H1 (cell line): ENCODE measurements at regions not wholly inside any gene's neighbourhood (a gene's known extent, or its start where the extent isn't known, plus 50 kb on each side); places are given as distances from the start of the nearest gene placed in this dataset.

Source experiments
- CTCF ChIA-PET: fragments of 300-600 bp; sonication (Branson Sonifier 250); formaldehyde crosslinking; loops from one replicate; lab custom pipeline; 2021; ENCODE audit not compliant: partially characterized antibody; lab: Charles Lee
- POLR2A ChIA-PET: fragments of 300-600 bp; sonication (Branson Sonifier 250); formaldehyde crosslinking; loops from one replicate; lab custom pipeline; 2021; ENCODE audit warnings: inconsistent platforms; ENCODE audit not compliant: partially characterized antibody; lab: Charles Lee
- DNase-seq, 2 experiments: peaks; one replicate each; pipeline versions ENCODE4 v3.0.0 to v3.0.0-alpha.2; 2010 to 2022; ENCODE audit warnings: low spot score in 2 of 2, low read depth in 1 of 2, mixed read lengths in 1 of 2
- FAIRE-seq: peaks from 2 replicates; lab custom pipeline; 2011; peaks lifted over from hg19 to GRCh38; lab: Jason Lieb, UNC
- H2AFZ ChIP-seq: 2 replicates; pipeline ENCODE4 v1.8.1; 2012; ENCODE audit warnings: low read length, inconsistent platforms
- H2AK5ac ChIP-seq: 2 replicates; pipeline ENCODE4 v1.6.1; 2013; ENCODE audit warnings: low read depth, low read length
- H2BK120ac ChIP-seq: replicated peaks from 2 replicates; pipeline ENCODE3; 2013; ENCODE audit warnings: low read depth, low read length, inconsistent platforms
- H2BK12ac ChIP-seq: 2 replicates; pipeline ENCODE4 v1.6.1; 2013; ENCODE audit warnings: low read depth, low read length
- H2BK15ac ChIP-seq: 2 replicates; pipeline ENCODE4 v1.6.1; 2013; ENCODE audit warnings: low read length
- H2BK20ac ChIP-seq: 2 replicates; pipeline ENCODE4 v1.6.1; 2013; ENCODE audit warnings: low read length
- H2BK5ac ChIP-seq: 2 replicates; pipeline ENCODE4 v1.6.1; 2013; ENCODE audit warnings: low read depth, low read length
- H3K14ac ChIP-seq: 2 replicates; pipeline ENCODE4 v1.6.1; 2013; ENCODE audit warnings: inconsistent platforms; ENCODE audit not compliant: insufficient read length
- H3K18ac ChIP-seq: 2 replicates; pipeline ENCODE4 v1.6.1; 2013; ENCODE audit warnings: low read length; ENCODE audit errors: extremely low read depth
- H3K23ac ChIP-seq: 2 replicates; pipeline ENCODE4 v1.6.1; 2013; ENCODE audit warnings: inconsistent platforms; ENCODE audit not compliant: insufficient read length
- H3K23me2 ChIP-seq: 2 replicates; pipeline ENCODE4 v1.6.1; 2013; ENCODE audit warnings: low read depth, low read length
- H3K27ac ChIP-seq: 2 replicates; pipeline ENCODE4 v1.6.1; 2011; ENCODE audit warnings: low read depth, low read length, inconsistent platforms
- H3K27me3 ChIP-seq, 4 experiments: replicated peaks in 1 of 4; 1 replicate in 1 of 4; 2 replicates in 3 of 4; pipeline versions ENCODE4 v1.6.1 to v1.8.1; 2011 to 2013; ENCODE audit warnings: low read length in 3 of 4, mild to moderate bottlenecking in 3 of 4, inconsistent platforms in 2 of 4, mixed read lengths in 2 of 4, moderate library complexity in 1 of 4; ENCODE audit not compliant: control insufficient read depth in 3 of 4, insufficient read depth in 3 of 4; ENCODE audit errors: extremely low read depth in 1 of 4
- H3K36me3 ChIP-seq, 4 experiments: 2 replicates each; pipeline versions ENCODE4 v1.6.1 to v1.8.1; 2011 to 2013; ENCODE audit warnings: mild to moderate bottlenecking in 4 of 4, low read length in 3 of 4, moderate library complexity in 2 of 4, control low read depth in 1 of 4, inconsistent platforms in 1 of 4; ENCODE audit not compliant: insufficient read depth in 4 of 4, control insufficient read depth in 2 of 4
- H3K4ac ChIP-seq: replicated peaks from 2 replicates; pipeline ENCODE3; 2013; ENCODE audit warnings: low read length, low read depth, mixed read lengths, inconsistent platforms; ENCODE audit not compliant: insufficient read length
- H3K4me1 ChIP-seq, 4 experiments: replicated peaks in 1 of 4; 1 replicate in 1 of 4; 2 replicates in 3 of 4; pipeline versions ENCODE4 v1.6.1 to v1.8.1; 2011 to 2013; ENCODE audit warnings: low read length in 3 of 4, inconsistent platforms in 2 of 4, mixed read lengths in 1 of 4; ENCODE audit not compliant: insufficient read depth in 4 of 4, control insufficient read depth in 3 of 4
- H3K4me2 ChIP-seq, 2 experiments: 2 replicates each; pipeline versions ENCODE4 v1.6.1 to v1.8.1; 2011 to 2013; ENCODE audit warnings: low read depth in 2 of 2, low read length in 2 of 2, control low read depth in 1 of 2, inconsistent platforms in 1 of 2, mild to moderate bottlenecking in 1 of 2; ENCODE audit not compliant: insufficient read depth in 1 of 2
- H3K4me3 ChIP-seq, 4 experiments: fragments of 200-600, 300-600 bp in 1 of 4; sonication (generic), shearing (Covaris generic), sonication (Bioruptor Twin) in 1 of 4; 2 replicates each; pipeline versions ENCODE4 v1.5.1 to v1.8.1; 2011 to 2016; ENCODE audit warnings: low read length in 4 of 4, low read depth in 3 of 4, control low read depth in 2 of 4, inconsistent platforms in 2 of 4, mild to moderate bottlenecking in 2 of 4, mixed read lengths in 1 of 4, moderate library complexity in 1 of 4; ENCODE audit not compliant: insufficient read depth in 2 of 4; ENCODE audit errors: extremely low read depth in 1 of 4
- H3K56ac ChIP-seq: replicated peaks from 2 replicates; pipeline ENCODE3; 2013; ENCODE audit warnings: low read depth, mild to moderate bottlenecking, mixed read lengths, low read length, inconsistent platforms; ENCODE audit not compliant: insufficient read length
- H3K79me1 ChIP-seq: 2 replicates; pipeline ENCODE4 v1.6.1; 2013; ENCODE audit warnings: low read depth, low read length, control low read depth
- H3K79me2 ChIP-seq, 2 experiments: 2 replicates each; pipeline versions ENCODE4 v1.6.1 to v1.8.1; 2012 to 2013; ENCODE audit warnings: low read length in 2 of 2, mild to moderate bottlenecking in 2 of 2, inconsistent platforms in 1 of 2; ENCODE audit not compliant: insufficient read depth in 2 of 2, control insufficient read depth in 1 of 2
- H3K9ac ChIP-seq, 4 experiments: replicated peaks in 1 of 4; 1 replicate in 1 of 4; 2 replicates in 3 of 4; pipeline versions ENCODE4 v1.6.1 to v1.8.1; 2011 to 2013; ENCODE audit warnings: low read depth in 3 of 4, low read length in 3 of 4, control low read depth in 2 of 4, mild to moderate bottlenecking in 2 of 4, moderate library complexity in 2 of 4, inconsistent platforms in 1 of 4; ENCODE audit errors: extremely low read depth in 1 of 4
- H3K9me3 ChIP-seq, 2 experiments: 2 replicates each; pipeline versions ENCODE4 v1.6.1 to v1.8.1; 2012 to 2013; ENCODE audit warnings: mild to moderate bottlenecking in 2 of 2, moderate library complexity in 2 of 2, control low read depth in 1 of 2, inconsistent platforms in 1 of 2, low read depth in 1 of 2, low read length in 1 of 2, mixed read lengths in 1 of 2; ENCODE audit not compliant: insufficient read depth in 2 of 2
- H4K20me1 ChIP-seq, 2 experiments: replicated peaks in 1 of 2; 2 replicates each; pipeline versions ENCODE3 to v1.8.1; 2011 to 2013; ENCODE audit warnings: inconsistent platforms in 2 of 2, low read length in 2 of 2, mild to moderate bottlenecking in 1 of 2; ENCODE audit not compliant: insufficient read depth in 2 of 2, control insufficient read depth in 1 of 2
- H4K5ac ChIP-seq: 2 replicates; pipeline ENCODE4 v1.6.1; 2013; ENCODE audit warnings: low read length, low read depth, mixed read lengths, inconsistent platforms; ENCODE audit not compliant: insufficient read length
- H4K8ac ChIP-seq: 2 replicates; pipeline ENCODE4 v1.8.0; 2013; ENCODE audit warnings: mild to moderate bottlenecking, moderate library complexity, low read length, inconsistent platforms; ENCODE audit not compliant: insufficient read depth; ENCODE audit errors: extremely low read depth
- H4K91ac ChIP-seq: replicated peaks from 2 replicates; pipeline ENCODE3; 2013; ENCODE audit warnings: low read length, mixed read lengths, inconsistent platforms; ENCODE audit not compliant: insufficient read length
- BCL11A ChIP-seq, 2 experiments: IDR thresholded peaks; one replicate each; pipeline ENCODE4 v1.6.1; 2011; ENCODE audit warnings: low read depth in 2 of 2, low read length in 2 of 2, mild to moderate bottlenecking in 2 of 2
- CREB1 ChIP-seq: IDR thresholded peaks from 2 replicates; pipeline ENCODE4 v1.6.1; 2012; ENCODE audit warnings: inconsistent platforms
- CTCF ChIP-seq, 3 experiments: IDR thresholded peaks; 1 replicate in 2 of 3; 2 replicates in 1 of 3; pipeline versions ENCODE4 v1.5.1 to v1.6.1; 2011; ENCODE audit warnings: low read length in 3 of 3, mild to moderate bottlenecking in 3 of 3, inconsistent platforms in 2 of 3, low read depth in 1 of 3, moderate library complexity in 1 of 3; ENCODE audit not compliant: insufficient read depth in 1 of 3; ENCODE audit errors: control extremely low read depth in 1 of 3
- EGR1 ChIP-seq: IDR thresholded peaks from 2 replicates; pipeline ENCODE4 v1.6.1; 2011; ENCODE audit warnings: low read depth, low read length, borderline replicate concordance
- GTF2F1 ChIP-seq: IDR thresholded peaks from 2 replicates; pipeline ENCODE4 v1.6.1; 2012; ENCODE audit warnings: low read depth, low read length, improper control_type of control experiment, borderline replicate concordance
- JUND ChIP-seq: IDR thresholded peaks from 2 replicates; pipeline ENCODE4 v1.6.1; 2011; ENCODE audit warnings: mild to moderate bottlenecking, improper control_type of control experiment, low read length
- KDM1A ChIP-seq: fragments of 200-600, 300-600 bp; sonication (generic); IDR thresholded peaks from 2 replicates; pipeline ENCODE4 v1.7.1; 2016; ENCODE audit warnings: mild to moderate bottlenecking, low read length, borderline replicate concordance
- NRF1 ChIP-seq: IDR thresholded peaks from 2 replicates; pipeline ENCODE4 v1.6.1; 2011; ENCODE audit warnings: mild to moderate bottlenecking, low read depth, low read length, improper control_type of control experiment
- RAD21 ChIP-seq, 2 experiments: IDR thresholded peaks in 1 of 2; conservative IDR thresholded peaks in 1 of 2; 2 replicates each; pipeline ENCODE4 v1.6.1; 2011; ENCODE audit warnings: low read depth in 2 of 2, low read length in 2 of 2, improper control_type of control experiment in 1 of 2, inconsistent platforms in 1 of 2, mild to moderate bottlenecking in 1 of 2, moderate library complexity in 1 of 2
- WGBS, 2 experiments: shearing (Covaris generic) in 1 of 2; methylation state at CpG; one replicate each; pipeline versions ENCODE4 v1.1.6 to v1.1.7; 2013 to 2015; ENCODE audit warnings: low lambda C conversion rate in 2 of 2, mixed read lengths in 2 of 2, inconsistent platforms in 1 of 2, low coverage in 1 of 2, missing lambda C conversion rate in 1 of 2; ENCODE audit not compliant: insufficient replicate concordance in 2 of 2, insufficient coverage in 1 of 2, insufficient read length in 1 of 2; ENCODE audit errors: extremely low coverage in 1 of 2, missing lambda C conversion rate in 1 of 2; 5-methylcytosine and 5-hydroxymethylcytosine counted together

- Histone ChIP-seq H3K23ac (no peak overlapping the region), H2AFZ (peak overlapping the region; percentile 82), H4K8ac (no peak overlapping the region), H4K91ac (no peak overlapping the region), H3K9ac (no peak overlapping the region), H4K5ac (no peak overlapping the region), H2BK120ac (no peak overlapping the region), H3K79me1 (no peaks in the 10 kb centered on the region), H3K23me2 (no peaks in the 10 kb centered on the region), H2BK15ac (no peak overlapping the region), H3K27me3 (peaks cover 0 to 1% (median 0%) of the 10 kb centered on the region in 4 experiments; a peak in 1 of 7 replicates), H3K56ac (no peak overlapping the region), H3K4me1 (no peaks in the 10 kb centered on the region; a peak in 1 of 7 replicates), H3K4me2 (no peak overlapping the region), H3K9me3 (no peaks in the 10 kb centered on the region), H3K4ac (no peak overlapping the region), H3K18ac (no peak overlapping the region), H3K79me2 (no peaks in the 10 kb centered on the region), H2AK5ac (no peak overlapping the region), H3K14ac (no peak overlapping the region), H3K4me3 (no peak overlapping the region), H2BK5ac (no peak overlapping the region), H3K36me3 (no peaks in the 10 kb centered on the region), H3K27ac (no peak overlapping the region), H2BK20ac (no peak overlapping the region), H2BK12ac (no peak overlapping the region), H4K20me1 (no peaks in the 10 kb centered on the region)
- FAIRE-seq (peak; percentile 93), DNase-seq (peak; percentile 49 to 73)
- CTCF ChIA-PET = interaction anchor here (0.5 to 5.7 kb wide), 22 partner anchors 9 to 540 kb away, joined by 3 to 85 read pairs (median 4); no protein-coding TSS in a partner anchor
- POLR2A ChIA-PET = interaction anchor here (1.5 kb wide), 1 partner anchor 271 kb away, joined by 3 read pairs; no protein-coding TSS in a partner anchor
- peak; percentile 94 to 97 for TF ChIP-seq RAD21 (IDR thresholded peaks at IDR 0.05 in 1 of 2, conservative IDR thresholded peaks at IDR 0.05 in 1 of 2; ENCODE audit: low read depth in 2 of 2, low read length in 2 of 2)
- TF ChIP-seq CTCF (IDR thresholded peaks at IDR 0.05; ENCODE audit: control extremely low read depth in 1 of 3, insufficient read depth in 1 of 3, low read depth in 1 of 3, low read length in 3 of 3) = peak; percentile 68 to 89 (median 82)
- TF ChIP-seq EGR1 = no peak
- TF ChIP-seq NRF1 = no peak
- no peak for TF ChIP-seq GTF2F1
- no peak for TF ChIP-seq JUND
- TF ChIP-seq KDM1A = no peak
- no peak for TF ChIP-seq BCL11A (IDR thresholded peaks at IDR 0.05; ENCODE audit: low read depth in 2 of 2, low read length in 2 of 2)
- TF ChIP-seq CREB1 = no peak
- 24% methylated on average over 6 of the region's 6 CpGs; no CpG with 5 or more reads in 1 of the 2 experiments for WGBS, 2 experiments
Observed at GRCh38 chr4:27318740-27319139, 458.1 kb downstream of the STIM2 start.
